Lung (tissue), 11 donors: ENCODE measurements at regions not wholly inside any gene's neighbourhood (a gene's known extent, or its start where the extent isn't known, plus 50 kb on each side); places are given as distances from the start of the nearest gene placed in this dataset.

ENCODE experiments used
- ATAC-seq: fragments of 200-7000 bp; cut with Tn5 transposase; one replicate; pipeline ENCODE4 v1.9.1; 2020; ENCODE audit warnings: moderate number of reproducible peaks; ENCODE audit not compliant: insufficient read depth, low FRiP score
- DNase-seq, 3 donors: peaks; one replicate each; pipeline ENCODE4 v3.0.0-alpha.2; 2013 to 2017
- H3K27ac ChIP-seq, 2 donors: one replicate each; pipeline ENCODE4 v1.5.1; 2013; ENCODE audit warnings: mild to moderate bottlenecking in 2 of 2, moderate library complexity in 2 of 2, control low read depth in 1 of 2, inconsistent platforms in 1 of 2, low read depth in 1 of 2, low read length in 1 of 2
- H3K27me3 ChIP-seq, 3 donors: one replicate each; pipeline ENCODE4 v1.5.1; 2013; ENCODE audit warnings: low read length in 2 of 3; ENCODE audit not compliant: control insufficient read depth in 3 of 3, insufficient read depth in 3 of 3
- H3K36me3 ChIP-seq, 4 donors: one replicate each; pipeline ENCODE4 v1.5.1; 2013; ENCODE audit warnings: low read length in 4 of 4, mild to moderate bottlenecking in 1 of 4, moderate library complexity in 1 of 4; ENCODE audit not compliant: control insufficient read depth in 4 of 4, insufficient read depth in 4 of 4
- H3K4me1 ChIP-seq, 5 donors: one replicate each; pipeline ENCODE4 v1.5.1; 2013; ENCODE audit warnings: low read length in 5 of 5, mild to moderate bottlenecking in 2 of 5, moderate library complexity in 1 of 5; ENCODE audit not compliant: control insufficient read depth in 5 of 5, insufficient read depth in 5 of 5
- H3K4me3 ChIP-seq: one replicate; pipeline ENCODE4 v1.5.1; 2013; ENCODE audit warnings: mild to moderate bottlenecking, control low read depth, moderate library complexity
- H3K9ac ChIP-seq, 2 donors: one replicate each; pipeline ENCODE4 v1.5.1; 2013; ENCODE audit warnings: low read length in 2 of 2, control low read depth in 1 of 2; ENCODE audit not compliant: insufficient read depth in 1 of 2
- H3K9me3 ChIP-seq, 4 donors: one replicate each; pipeline ENCODE4 v1.5.1; 2013; ENCODE audit warnings: low read length in 3 of 4, mild to moderate bottlenecking in 1 of 4, moderate library complexity in 1 of 4; ENCODE audit not compliant: control insufficient read depth in 4 of 4, insufficient read depth in 3 of 4
- CTCF ChIP-seq: IDR thresholded peaks from 2 replicates; pipeline ENCODE4 v1.5.1; 2012; ENCODE audit warnings: mild to moderate bottlenecking; ENCODE audit errors: control extremely low read depth, extremely low read depth
- WGBS, 2 donors: extraction: QIAGEN DNeasy Blood & Tissue Kit; methylation state at CpG; one replicate each; pipeline ENCODE4 v1.1.7; 2013; 5-methylcytosine and 5-hydroxymethylcytosine counted together
- donor health status: control.
- donor health status: control.
- donor health status: Bipolar disorder and iron deficiency.
- donor health status: healthy.
- donor health status: DM: yes; HTN: yes; CAD: no.

DNA sequence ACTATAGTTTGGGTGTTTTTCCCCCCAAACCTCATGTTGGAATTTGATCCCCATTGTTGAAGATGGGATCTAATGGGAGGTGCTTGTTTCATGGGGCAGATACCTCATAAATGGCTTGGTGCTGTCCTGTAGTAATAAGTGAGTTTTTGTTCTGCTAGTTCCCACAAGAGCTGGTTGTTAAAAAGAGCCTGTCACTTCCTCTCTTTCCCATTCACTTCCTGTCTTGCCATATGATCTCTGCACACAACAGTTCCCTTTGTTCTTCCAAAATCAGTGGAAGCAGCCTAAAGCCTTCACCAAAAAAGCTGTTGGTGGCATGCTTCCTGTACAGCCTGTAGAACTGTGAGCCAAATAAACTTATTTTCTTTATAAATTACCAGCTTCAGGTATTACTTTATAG lies 768.2 kb upstream of the VRK2 start:
- no peaks in the 10 kb centered on the region for H3K36me3 ChIP-seq
- peaks cover 0 to 7% (median 1%) of the 10 kb centered on the region in 4 donors for H3K9me3 ChIP-seq
- H3K4me1 ChIP-seq = no peaks in the 10 kb centered on the region
- H3K4me3 ChIP-seq = no peak overlapping the region
- H3K9ac ChIP-seq = no peak overlapping the region
- H3K27me3 ChIP-seq = no peaks in the 10 kb centered on the region
- H3K27ac ChIP-seq = no peak overlapping the region
- no peak for TF ChIP-seq CTCF
- ATAC-seq (no peak), DNase-seq (no peak)

GRCh38 chr2:57291209-57291608 lies 755.4 kb upstream of the VRK2 start:
- Histone ChIP-seq H3K27me3 (no peaks in the 10 kb centered on the region), H3K27ac (no peak overlapping the region), H3K9ac (no peak overlapping the region), H3K36me3 (no peaks in the 10 kb centered on the region), H3K4me3 (no peak overlapping the region), H3K4me1 (no peaks in the 10 kb centered on the region), H3K9me3 (no peaks in the 10 kb centered on the region)
- no peak for TF ChIP-seq CTCF
- DNase-seq (no peak), ATAC-seq (no peak)
- WGBS, 2 donors = 49 to 66% methylated on average over 2 of the region's 2 CpGs

DNA sequence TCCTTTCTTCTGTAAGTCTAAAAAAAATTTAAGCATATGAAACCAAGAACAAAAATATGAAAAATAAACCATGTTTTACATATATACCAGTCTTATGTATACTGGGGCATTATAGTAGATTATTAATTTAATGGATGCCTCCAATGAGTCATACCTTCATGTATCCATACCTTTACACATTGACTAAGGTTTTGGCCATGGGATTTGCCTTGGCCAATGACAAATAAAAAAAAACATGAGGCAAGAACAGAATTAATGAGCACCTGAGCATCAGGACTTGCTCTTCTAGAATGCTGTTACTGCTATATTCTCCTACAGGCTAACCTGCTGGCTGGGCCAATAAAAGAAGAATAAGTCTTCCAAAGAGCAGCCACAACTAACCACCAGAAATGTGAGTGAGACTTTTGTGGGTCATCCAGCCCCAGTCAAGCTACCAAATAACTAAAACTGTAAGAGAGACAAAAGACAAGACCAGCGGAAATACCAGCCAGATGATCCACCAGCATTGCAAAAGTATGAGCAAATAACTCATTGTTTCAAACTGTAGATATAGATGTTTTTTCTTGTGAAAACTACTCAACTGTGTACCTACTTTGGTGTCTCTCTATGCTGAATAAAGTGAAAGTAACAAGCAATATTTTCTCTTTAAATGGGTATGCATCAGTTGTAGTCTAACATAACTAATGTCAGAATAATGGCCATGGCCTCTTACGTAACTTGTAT lies 749.6 kb upstream of the VRK2 start:
- Histone ChIP-seq H3K4me3 (no peak overlapping the region), H3K27ac (no peak overlapping the region), H3K36me3 (no peaks in the 10 kb centered on the region), H3K4me1 (no peaks in the 10 kb centered on the region), H3K9me3 (no peaks in the 10 kb centered on the region), H3K27me3 (no peaks in the 10 kb centered on the region), H3K9ac (no peak overlapping the region)
- no peak for DNase-seq
- no peak for ATAC-seq
- no peak for TF ChIP-seq CTCF
- 94 to 96% methylated on average over 2 of the region's 2 CpGs for WGBS, 2 donors

DNA sequence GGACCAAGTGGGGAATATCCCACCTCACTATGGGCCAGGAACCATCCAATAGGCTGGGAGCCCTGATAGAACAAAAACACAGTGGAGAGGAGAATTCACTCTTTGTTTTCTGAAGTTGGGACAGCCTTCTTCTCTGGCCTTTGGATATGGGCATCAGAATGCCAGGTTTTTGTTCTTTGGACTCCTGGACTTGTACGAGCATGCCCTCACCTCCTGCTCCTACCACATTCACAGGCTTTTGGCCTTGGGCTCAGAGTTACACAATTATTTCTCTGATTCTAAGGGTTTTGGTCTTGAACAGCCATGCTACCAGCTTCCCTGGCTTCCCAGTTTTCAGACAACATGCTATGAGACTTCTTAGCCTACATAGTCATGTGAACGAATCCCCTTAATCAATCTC lies 732.9 kb upstream of the VRK2 start:
- no peak for TF ChIP-seq CTCF
- Histone ChIP-seq H3K36me3 (no peaks in the 10 kb centered on the region), H3K4me3 (no peak overlapping the region), H3K4me1 (no peaks in the 10 kb centered on the region), H3K27ac (no peak overlapping the region), H3K9ac (no peak overlapping the region), H3K27me3 (no peaks in the 10 kb centered on the region), H3K9me3 (no peaks in the 10 kb centered on the region)
- ATAC-seq (no peak), DNase-seq (no peak)
- 83 to 94% methylated on average over 2 of the region's 2 CpGs for WGBS, 2 donors
